HK-2 (cell line): ENCODE measurements at regions not wholly inside any gene's neighbourhood (a gene's known extent, or its start where the extent isn't known, plus 50 kb on each side); places are given as distances from the start of the nearest gene placed in this dataset.

ENCODE experiments used
- DNase-seq: peaks from one replicate; pipeline ENCODE4 v3.0.0-alpha.2; 2018; ENCODE audit not compliant: unreplicated experiment

DNA sequence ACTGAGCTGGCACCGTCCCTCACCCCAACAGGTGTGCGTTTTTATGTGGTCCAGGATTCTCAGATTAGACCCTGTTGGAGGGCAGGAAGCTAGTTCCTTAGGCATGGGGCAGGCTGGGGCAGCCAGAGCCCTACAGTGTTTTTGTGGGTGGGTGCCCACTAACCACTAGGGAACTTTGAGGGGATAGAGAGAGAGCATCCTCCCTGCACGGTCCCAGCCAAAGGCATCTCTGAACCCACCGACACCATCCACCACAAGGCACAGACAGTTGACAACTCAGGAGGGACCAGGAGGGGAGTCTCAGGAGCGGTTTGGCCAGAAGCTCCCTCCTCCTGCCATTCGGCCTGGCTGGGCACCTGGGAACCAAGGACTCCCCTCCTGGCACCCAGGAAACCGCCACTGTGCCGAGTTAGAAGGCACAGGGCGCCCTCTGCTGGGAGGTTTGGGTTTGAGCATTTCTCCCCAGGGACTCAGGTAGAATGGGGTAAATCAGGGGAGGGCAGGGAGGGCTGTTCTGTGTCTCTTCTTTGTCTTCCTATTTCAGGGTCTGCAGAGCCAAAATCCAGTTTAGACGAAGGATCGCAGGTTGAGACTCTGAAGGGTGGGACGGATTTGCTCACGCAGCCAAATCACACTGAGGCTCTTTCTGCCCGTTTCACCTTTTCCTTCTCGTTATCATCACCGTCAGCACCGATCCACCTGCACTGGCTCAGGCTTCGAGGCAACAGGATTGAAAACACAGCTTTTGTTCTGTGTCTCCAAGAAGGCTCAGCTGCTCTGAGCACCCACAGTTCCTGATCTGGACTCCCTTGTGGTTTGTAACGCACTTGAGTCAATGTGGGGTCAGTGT, 84.8 kb upstream of the COL13A1 start:
- DNase-seq, result peak; percentile 65

- no peak for DNase-seq
Measured at GRCh38 chr10:69718951-69719350, 82.8 kb upstream of the COL13A1 start.

GRCh38 chr10:69721690-69722310, 79.9 kb upstream of the COL13A1 start:
- DNase-seq, result no peak

DNA sequence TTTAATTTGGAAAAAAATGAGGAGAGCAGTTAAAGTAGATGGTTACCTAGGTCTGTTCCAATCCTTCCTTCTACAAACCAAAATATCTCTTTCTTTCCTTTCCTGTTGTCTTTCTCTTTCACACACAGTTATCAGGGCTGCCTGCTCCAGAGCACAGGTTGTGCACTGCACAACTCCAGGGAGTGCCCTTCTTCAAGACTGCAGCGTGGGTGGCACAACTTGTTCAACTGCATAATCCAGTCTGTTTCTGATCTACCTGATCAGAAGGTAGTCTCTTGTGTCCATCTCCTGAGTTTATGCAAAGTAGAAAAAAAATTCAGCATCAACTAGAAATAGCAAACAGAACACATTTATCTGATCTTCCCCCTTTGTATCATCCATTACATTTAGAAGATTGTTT, 78.1 kb upstream of the COL13A1 start:
- no peak for DNase-seq

GRCh38 chr10:69726850-69727249, 74.9 kb upstream of the COL13A1 start:
- DNase-seq, result no peak

DNA sequence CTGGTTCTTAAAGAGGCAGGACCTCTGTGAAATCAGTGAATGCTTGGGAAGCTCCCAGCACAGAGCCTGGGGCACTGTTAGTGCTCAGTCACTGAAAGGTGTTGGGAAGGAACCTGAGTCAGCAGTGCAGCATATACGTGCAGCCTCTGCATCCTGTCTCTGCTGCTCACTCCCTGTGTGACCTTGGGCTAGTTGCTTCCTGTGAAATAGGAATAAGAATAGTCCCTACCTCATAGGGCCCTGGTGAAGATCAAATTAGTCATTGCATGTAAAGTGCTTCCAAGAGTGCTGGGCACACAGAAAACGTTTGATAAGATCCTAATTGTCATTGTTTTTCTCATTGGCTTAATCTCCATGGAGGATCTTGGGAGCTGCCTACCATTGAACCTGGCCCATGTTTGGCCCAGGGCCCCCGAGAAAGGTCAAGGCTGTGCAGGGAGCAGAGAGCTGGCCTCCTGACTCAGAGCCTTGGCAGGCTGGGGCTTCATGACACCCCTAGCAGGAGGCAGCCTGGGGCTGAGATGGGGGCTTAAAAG, 73.3 kb upstream of the COL13A1 start:
- DNase-seq, result peak; percentile 47

DNA sequence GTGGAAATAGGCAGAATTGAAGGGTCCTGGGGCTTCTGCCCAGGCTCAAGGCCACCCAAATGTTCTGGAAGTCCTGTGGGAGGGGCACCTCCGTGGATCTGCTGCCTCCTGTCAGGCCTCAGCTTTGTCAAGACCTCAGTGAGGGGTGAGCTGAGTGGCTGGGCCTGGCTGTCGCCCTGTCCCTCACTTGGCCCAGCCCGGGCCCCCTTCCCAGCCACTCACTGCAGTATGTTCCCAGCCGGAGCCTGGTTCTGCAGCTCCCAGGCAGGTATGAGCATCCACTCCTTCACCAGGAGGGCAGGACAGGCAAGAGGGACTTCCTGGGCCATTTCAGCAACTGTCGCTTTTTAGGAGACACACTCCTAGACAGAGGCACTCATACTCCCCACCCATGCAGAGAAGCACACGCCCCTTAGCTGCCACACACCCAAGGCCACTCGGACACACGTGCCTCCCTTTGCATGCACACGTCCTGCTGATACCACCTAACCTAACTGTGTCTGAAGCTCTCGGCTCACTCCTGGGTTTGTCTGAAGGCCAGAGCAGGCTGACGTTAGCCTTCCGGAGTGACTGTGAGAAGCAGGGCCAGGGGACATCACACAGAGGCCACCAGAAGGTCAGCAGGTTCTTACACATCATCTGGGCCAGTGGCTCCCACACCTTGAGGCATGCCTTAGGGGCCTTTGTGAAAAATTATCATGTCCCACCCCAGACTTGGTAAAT, 72.2 kb upstream of the COL13A1 start:
- no peak for DNase-seq

DNA sequence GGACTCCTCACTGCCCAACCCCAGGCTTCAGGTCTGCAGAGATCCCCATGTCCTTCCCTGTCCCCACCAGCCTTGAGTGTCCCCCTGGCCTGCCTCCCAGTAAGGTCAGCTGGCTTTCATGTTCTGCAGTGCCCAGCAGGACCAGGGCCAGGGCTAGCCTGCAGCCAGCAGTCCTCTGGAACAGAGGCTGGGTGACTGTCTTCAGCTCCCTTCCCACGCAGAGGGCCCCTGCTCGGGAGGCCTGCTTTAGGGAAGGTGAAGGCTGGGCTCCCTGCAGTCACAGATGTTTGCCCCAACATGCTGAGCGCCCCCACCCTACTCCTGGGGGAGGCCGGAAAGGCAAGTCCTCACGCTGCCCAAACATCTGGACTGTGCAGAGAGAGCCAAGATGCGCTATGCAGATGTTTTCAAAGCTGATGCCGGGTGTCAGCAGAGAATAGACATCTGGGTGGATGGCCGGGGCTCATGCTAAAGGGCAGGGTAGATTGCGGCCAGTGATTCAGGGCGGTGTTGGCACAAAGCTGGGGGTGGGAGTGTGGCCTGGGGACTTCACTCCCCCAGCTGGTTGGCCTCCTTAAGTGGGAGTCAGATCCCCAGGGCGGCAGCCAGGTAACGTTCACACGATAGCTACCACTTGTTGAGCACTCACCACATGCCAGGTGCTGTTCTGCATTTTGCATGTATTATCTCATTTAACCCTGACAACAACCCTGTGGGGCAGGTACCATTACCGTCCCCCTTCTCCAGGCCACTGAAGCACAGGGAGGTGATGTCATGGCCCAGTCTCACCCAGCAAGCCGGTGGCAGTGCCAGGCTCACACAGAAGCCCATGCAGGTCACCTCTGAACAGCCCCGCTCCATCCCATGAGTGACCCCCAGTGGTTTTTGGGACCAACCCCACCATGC, 71.2 kb upstream of the COL13A1 start:
- no peak for DNase-seq

GRCh38 chr10:69731184-69731583, 70.5 kb upstream of the COL13A1 start:
- DNase-seq, result no peak

DNA sequence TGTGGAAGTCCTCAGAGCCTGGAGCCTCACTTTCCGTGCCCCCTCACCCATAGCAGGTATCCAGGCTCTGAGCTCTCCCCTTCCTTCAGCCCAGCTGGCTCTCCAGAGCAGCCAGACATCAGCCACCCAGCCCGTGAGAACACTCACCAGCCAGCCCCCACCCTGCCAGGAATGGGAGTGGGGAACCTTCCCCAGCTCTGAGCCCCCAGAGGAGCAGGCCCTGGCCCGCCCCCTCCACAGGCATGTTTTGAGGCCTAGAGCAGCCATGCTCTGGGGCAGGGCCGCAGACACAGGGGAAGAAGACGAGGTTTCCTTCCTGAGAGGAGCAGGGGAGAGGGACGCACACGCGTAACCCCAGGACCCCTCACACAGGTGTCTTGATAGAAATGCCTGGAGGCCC, 70.0 kb upstream of the COL13A1 start:
- DNase-seq, result no peak

DNA sequence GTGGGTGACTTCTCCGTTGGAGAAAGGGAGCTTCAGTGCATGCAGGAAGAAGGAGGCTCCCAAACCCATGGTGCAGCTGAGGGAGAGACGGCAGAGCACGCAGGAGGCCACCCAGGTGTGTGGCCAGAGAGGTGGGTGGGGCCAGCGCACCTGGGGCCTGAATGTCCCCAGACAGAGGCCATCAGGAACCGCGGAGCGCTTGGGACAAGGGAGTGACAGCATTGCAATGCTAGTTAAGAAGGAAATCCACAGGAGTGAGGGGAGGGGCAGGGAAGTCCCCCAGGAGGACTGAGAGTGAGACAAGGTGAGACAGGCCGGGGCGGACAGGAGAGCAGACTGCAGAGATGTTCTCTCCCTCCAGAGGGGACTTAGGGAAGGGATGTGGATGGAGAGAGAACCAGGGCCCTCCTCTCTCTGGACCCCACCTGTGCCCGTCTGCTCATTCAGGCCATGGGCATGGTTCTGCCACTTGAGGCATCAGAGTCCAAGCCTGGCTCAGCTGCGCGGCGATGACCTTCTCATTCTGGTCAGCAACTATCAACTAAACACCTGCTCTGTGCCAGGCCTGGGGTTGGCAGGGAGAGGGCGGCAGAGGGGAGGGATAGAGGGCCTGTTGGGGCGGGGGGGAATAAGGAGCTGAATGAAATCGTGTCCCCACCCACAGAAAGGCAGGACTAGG, 69.4 kb upstream of the COL13A1 start:
- DNase-seq, result no peak

GRCh38 chr10:69732826-69733150, 68.9 kb upstream of the COL13A1 start:
- DNase-seq, result no peak

GRCh38 chr10:69733791-69734261, 67.9 kb upstream of the COL13A1 start:
- no peak for DNase-seq

DNA sequence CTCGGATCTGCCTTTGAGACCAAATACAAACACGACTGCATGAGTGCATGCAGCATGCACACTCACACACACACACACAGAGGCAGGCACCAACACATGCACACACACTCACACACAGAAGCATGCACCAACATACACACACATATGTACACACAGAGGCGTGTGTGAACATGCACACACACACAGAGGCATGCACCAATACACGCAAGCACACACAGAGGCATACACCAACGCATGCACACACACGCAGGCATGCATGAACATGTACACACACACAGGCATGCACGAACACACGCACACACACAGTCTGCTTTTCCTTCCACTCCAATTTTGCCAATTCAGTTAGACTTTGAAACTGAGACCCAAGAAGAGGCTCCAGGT, 67.3 kb upstream of the COL13A1 start:
- DNase-seq, result no peak

- DNase-seq, result no peak
Measured at GRCh38 chr10:69734797-69735468, 66.8 kb upstream of the COL13A1 start.

GRCh38 chr10:69736886-69737641, 64.6 kb upstream of the COL13A1 start:
- no peak for DNase-seq

GRCh38 chr10:69738071-69738470, 63.6 kb upstream of the COL13A1 start:
- no peak for DNase-seq

DNA sequence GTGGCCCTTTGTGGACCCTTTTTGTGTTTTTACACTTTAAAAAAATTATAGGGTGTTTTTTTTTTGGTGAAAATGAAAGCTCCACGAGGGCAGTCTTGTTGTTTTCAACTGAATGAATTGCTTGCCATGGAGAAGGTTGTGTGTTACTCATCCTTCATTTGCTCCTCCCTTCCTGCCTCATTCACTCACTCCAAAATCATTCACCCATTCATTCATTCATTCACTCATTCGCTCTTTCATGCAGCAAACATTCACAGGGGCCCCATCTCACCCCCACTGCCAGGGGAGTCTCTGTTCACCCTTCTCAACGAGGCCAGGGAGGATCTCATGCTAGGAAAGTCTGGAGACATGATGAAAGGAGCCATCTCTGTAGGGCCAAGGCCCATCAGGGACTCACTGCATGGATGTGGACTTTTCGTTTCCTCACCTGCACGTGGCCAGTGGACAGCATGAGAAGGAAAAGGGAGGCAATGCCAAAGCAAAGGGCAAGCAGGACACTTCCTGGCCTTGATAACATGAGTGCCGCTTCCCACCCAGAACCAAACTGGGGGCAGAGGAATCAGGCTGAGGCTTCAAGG, 62.8 kb upstream of the COL13A1 start:
- DNase-seq, result no peak

DNA sequence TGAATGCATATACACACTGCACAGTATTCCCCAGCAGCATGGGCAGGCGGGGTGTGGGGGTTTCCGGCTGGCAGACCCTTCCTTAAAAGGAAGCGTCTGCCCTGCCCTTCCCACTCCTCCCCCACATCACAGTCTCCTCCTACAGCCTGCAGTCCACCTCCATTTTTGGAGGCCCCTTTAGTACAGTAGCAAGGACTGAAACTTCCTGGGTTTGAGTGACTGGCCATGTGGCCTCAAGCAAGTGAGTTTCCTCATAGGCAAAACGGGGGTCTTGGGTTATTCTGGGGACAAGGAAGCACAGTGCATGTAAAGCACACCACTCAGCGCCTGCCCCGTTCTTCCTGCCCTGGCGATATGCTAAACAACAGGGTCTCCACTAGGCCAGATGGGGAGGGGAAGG, 62.1 kb upstream of the COL13A1 start:
- no peak for DNase-seq
